MCF 10A (cell line): ENCODE measurements at regions not wholly inside any gene's neighbourhood (a gene's known extent, or its start where the extent isn't known, plus 50 kb on each side); places are given as distances from the start of the nearest gene placed in this dataset.

ENCODE experiments used
- BruUV-seq: library from RNA; stranded (reverse); fragments of 400-500 nt; replicated peaks from 2 replicates; lab custom pipeline; 2021; lab: Mats Ljungman, UMichigan
- CTCF ChIA-PET: fragments of 300-600 bp; sonication (Branson Sonifier 250); formaldehyde crosslinking; extraction: SDS; loops from one replicate; lab custom pipeline; 2021; ENCODE audit warnings: antibody characterized with exemption, inconsistent platforms; lab: Yijun Ruan, JAX
- POLR2A ChIA-PET: fragments of 300-600, 350-650 bp; sonication (Branson Sonifier 250); formaldehyde crosslinking; extraction: SDS; loops from one replicate; lab custom pipeline; 2020; ENCODE audit warnings: antibody characterized with exemption, inconsistent platforms; lab: Yijun Ruan, JAX
- DNase-seq: peaks from one replicate; pipeline ENCODE4 v3.0.0-alpha.2; 2018; ENCODE audit not compliant: unreplicated experiment
- H3K27ac Mint-ChIP-seq: one replicate; pipeline ENCODE4 v1.8.0; 2022; ENCODE audit warnings: mild to moderate bottlenecking, low read depth, mixed read lengths; ENCODE audit not compliant: unreplicated experiment
- H3K27me3 Mint-ChIP-seq: one replicate; pipeline ENCODE4 v1.8.0; 2022; ENCODE audit warnings: mixed read lengths; ENCODE audit not compliant: insufficient read depth, unreplicated experiment
- H3K36me3 Mint-ChIP-seq: one replicate; pipeline ENCODE4 v1.8.0; 2022; ENCODE audit warnings: mild to moderate bottlenecking, moderate library complexity, mixed read lengths; ENCODE audit not compliant: insufficient read depth, unreplicated experiment
- H3K4me1 Mint-ChIP-seq: one replicate; pipeline ENCODE4 v1.8.0; 2022; ENCODE audit warnings: mixed read lengths; ENCODE audit not compliant: insufficient read depth, unreplicated experiment
- H3K4me3 Mint-ChIP-seq: one replicate; pipeline ENCODE4 v1.8.0; 2022; ENCODE audit warnings: mild to moderate bottlenecking, moderate library complexity, mixed read lengths; ENCODE audit not compliant: unreplicated experiment
- H3K9me3 Mint-ChIP-seq: one replicate; pipeline ENCODE4 v1.8.0; 2022; ENCODE audit warnings: mixed read lengths; ENCODE audit not compliant: unreplicated experiment
- intact Hi-C: fragments of 100-400 bp; cut with micrococcal nuclease; formaldehyde crosslinking; loops from 2 replicates; pipeline ENCODE4 v1.14.1; 2022
- TF ChIP-seq, protein P1 (sequence below): fragments of 200-600 bp; IDR thresholded peaks from one replicate; pipeline ENCODE4 v1.8.0; 2022; ENCODE audit warnings: antibody characterized with exemption, mild to moderate bottlenecking; ENCODE audit not compliant: unreplicated experiment

DNA sequence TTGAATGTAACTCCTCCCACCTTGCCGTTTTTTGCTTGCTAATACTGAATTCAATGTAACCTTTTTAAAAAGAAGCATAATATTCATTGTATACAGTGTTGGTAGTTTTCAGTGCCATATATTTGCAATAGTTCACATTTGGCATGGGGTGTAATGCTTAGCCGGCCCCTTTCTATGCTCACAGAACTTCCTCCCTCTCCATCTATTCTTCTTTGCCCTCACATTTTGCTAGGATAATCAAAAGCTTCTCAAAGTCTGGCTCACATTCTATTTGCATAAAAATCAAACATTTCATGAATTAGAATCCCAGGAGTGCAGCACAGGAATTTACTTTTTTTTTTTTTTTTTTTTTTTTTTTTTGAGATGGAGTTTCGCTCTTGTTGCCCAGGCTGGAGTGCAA is 226.3 kb upstream of the MPDZ start:
- H3K4me3 Mint-ChIP-seq: no peak overlapping the region
- CTCF ChIA-PET: interaction anchor here (0.6 kb wide), 1 partner anchor 818 kb away, joined by 3 read pairs; no protein-coding TSS in a partner anchor

GRCh38 chr9:13503599-13503998 is 224.1 kb upstream of the MPDZ start:
- H3K27me3 Mint-ChIP-seq: no peaks in the 10 kb centered on the region
- H3K4me1 Mint-ChIP-seq: peaks cover 9% of the 10 kb centered on the region
- no peak overlapping the region for H3K27ac Mint-ChIP-seq
- TF ChIP-seq, protein P1, sequence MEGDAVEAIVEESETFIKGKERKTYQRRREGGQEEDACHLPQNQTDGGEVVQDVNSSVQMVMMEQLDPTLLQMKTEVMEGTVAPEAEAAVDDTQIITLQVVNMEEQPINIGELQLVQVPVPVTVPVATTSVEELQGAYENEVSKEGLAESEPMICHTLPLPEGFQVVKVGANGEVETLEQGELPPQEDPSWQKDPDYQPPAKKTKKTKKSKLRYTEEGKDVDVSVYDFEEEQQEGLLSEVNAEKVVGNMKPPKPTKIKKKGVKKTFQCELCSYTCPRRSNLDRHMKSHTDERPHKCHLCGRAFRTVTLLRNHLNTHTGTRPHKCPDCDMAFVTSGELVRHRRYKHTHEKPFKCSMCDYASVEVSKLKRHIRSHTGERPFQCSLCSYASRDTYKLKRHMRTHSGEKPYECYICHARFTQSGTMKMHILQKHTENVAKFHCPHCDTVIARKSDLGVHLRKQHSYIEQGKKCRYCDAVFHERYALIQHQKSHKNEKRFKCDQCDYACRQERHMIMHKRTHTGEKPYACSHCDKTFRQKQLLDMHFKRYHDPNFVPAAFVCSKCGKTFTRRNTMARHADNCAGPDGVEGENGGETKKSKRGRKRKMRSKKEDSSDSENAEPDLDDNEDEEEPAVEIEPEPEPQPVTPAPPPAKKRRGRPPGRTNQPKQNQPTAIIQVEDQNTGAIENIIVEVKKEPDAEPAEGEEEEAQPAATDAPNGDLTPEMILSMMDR: no peak
- no peaks in the 10 kb centered on the region for H3K9me3 Mint-ChIP-seq
- no peaks in the 10 kb centered on the region for H3K36me3 Mint-ChIP-seq
- ChIA-PET CTCF (interaction anchor here (0.7 kb wide), 1 partner anchor 392 kb away, joined by 3 read pairs; no protein-coding TSS in a partner anchor), POLR2A (interaction anchor here (1.2 kb wide), 1 partner anchor 10 kb away, joined by 8 read pairs; no protein-coding TSS in a partner anchor)
- no peak overlapping the region for H3K4me3 Mint-ChIP-seq
- DNase-seq: no peak
- no TSS peak for BruUV-seq
- intact Hi-C loops: no loop called here

More for the DNA sequence above, 226.3 kb upstream of the MPDZ start:
- H3K9me3 Mint-ChIP-seq: no peaks in the 10 kb centered on the region
- H3K4me1 Mint-ChIP-seq: peaks cover 9% of the 10 kb centered on the region
- H3K27me3 Mint-ChIP-seq: no peaks in the 10 kb centered on the region
- DNase-seq: no peak
- H3K36me3 Mint-ChIP-seq: no peaks in the 10 kb centered on the region
- no peak overlapping the region for H3K27ac Mint-ChIP-seq
- no TSS peak for BruUV-seq
- POLR2A ChIA-PET: interaction anchor here (1.7 kb wide), 1 partner anchor 12 kb away, joined by 5 read pairs; no protein-coding TSS in a partner anchor
- intact Hi-C loops: no loop called here
- TF ChIP-seq, protein P1: no peak

- no peaks in the 10 kb centered on the region for H3K36me3 Mint-ChIP-seq
- H3K27me3 Mint-ChIP-seq: no peaks in the 10 kb centered on the region
- intact Hi-C loops: no loop called here
- H3K9me3 Mint-ChIP-seq: no peaks in the 10 kb centered on the region
- DNase-seq: no peak
- POLR2A ChIA-PET: interaction anchor here (0.6 to 1.2 kb wide), 2 partner anchors 9 to 14 kb away, joined by 3 to 8 read pairs; no protein-coding TSS in a partner anchor
- H3K4me3 Mint-ChIP-seq: no peak overlapping the region
- no peaks in the 10 kb centered on the region for H3K4me1 Mint-ChIP-seq
- H3K27ac Mint-ChIP-seq: no peak overlapping the region
- CTCF ChIA-PET: no interaction called here
- TF ChIP-seq, protein P1: no peak
- BruUV-seq: no TSS peak
Observed at GRCh38 chr9:13502484-13502883, 223.0 kb upstream of the MPDZ start.

GRCh38 chr9:13501018-13501417 is 221.5 kb upstream of the MPDZ start:
- no peak for DNase-seq
- intact Hi-C loops: no loop called here
- H3K27ac Mint-ChIP-seq: no peak overlapping the region
- no peaks in the 10 kb centered on the region for H3K36me3 Mint-ChIP-seq
- POLR2A ChIA-PET: interaction anchor here (1.1 to 1.3 kb wide), 2 partner anchors 12 to 13 kb away, joined by 3 to 4 read pairs; no protein-coding TSS in a partner anchor
- H3K4me1 Mint-ChIP-seq: no peaks in the 10 kb centered on the region
- BruUV-seq: no TSS peak
- no peaks in the 10 kb centered on the region for H3K27me3 Mint-ChIP-seq
- no peaks in the 10 kb centered on the region for H3K9me3 Mint-ChIP-seq
- TF ChIP-seq, protein P1: no peak
- CTCF ChIA-PET: no interaction called here
- no peak overlapping the region for H3K4me3 Mint-ChIP-seq
